Lower lobe of right lung (tissue), 2 donors: ENCODE measurements at regions not wholly inside any gene's neighbourhood (a gene's known extent, or its start where the extent isn't known, plus 50 kb on each side); places are given as distances from the start of the nearest gene placed in this dataset.
A peak's percentile ranks its signal among the peaks of the same experiment; 100 is the strongest.
"Not testable (repeated sequence)": the region's sequence is repeated elsewhere in the genome, so short reads cannot be mapped to it uniquely, and the experiment has no call there.

Experiments
- ATAC-seq, 2 donors: fragments of 200-7000 bp; cut with Tn5 transposase; one replicate each; pipeline ENCODE4 v1.9.1; 2020 to 2022; ENCODE audit warnings: mild to moderate bottlenecking in 2 of 2, moderate library complexity in 2 of 2
- DNase-seq: peaks from one replicate; pipeline ENCODE4 v3.0.0-alpha.2; 2020
- H3K27ac ChIP-seq: fragments of 200-600 bp; one replicate; pipeline ENCODE4 v1.8.0; 2022
- H3K27me3 ChIP-seq: fragments of 200-600 bp; one replicate; pipeline ENCODE4 v1.8.0; 2022; ENCODE audit warnings: low read depth
- H3K36me3 ChIP-seq: fragments of 200-600 bp; one replicate; pipeline ENCODE4 v1.8.0; 2022; ENCODE audit warnings: mild to moderate bottlenecking
- H3K4me1 ChIP-seq: fragments of 200-600 bp; one replicate; pipeline ENCODE4 v1.8.0; 2022
- H3K4me3 ChIP-seq: fragments of 200-600 bp; one replicate; pipeline ENCODE4 v1.8.0; 2022; ENCODE audit warnings: mild to moderate bottlenecking
- H3K9me3 ChIP-seq: fragments of 200-600 bp; one replicate; pipeline ENCODE4 v1.8.0; 2022
- intact Hi-C: fragments of 100-400 bp; cut with DNase I; formaldehyde crosslinking; loops from one replicate; pipeline ENCODE4 v1.11.0; 2022
- TF ChIP-seq, protein P1 (sequence below): fragments of 200-600 bp; IDR thresholded peaks from one replicate; pipeline ENCODE4 v1.8.0; 2022; ENCODE audit warnings: antibody characterized with exemption, mild to moderate bottlenecking
- donor health status: DM: no; HTN: yes; CAD: no; lungs with severe emphysema.

DNA sequence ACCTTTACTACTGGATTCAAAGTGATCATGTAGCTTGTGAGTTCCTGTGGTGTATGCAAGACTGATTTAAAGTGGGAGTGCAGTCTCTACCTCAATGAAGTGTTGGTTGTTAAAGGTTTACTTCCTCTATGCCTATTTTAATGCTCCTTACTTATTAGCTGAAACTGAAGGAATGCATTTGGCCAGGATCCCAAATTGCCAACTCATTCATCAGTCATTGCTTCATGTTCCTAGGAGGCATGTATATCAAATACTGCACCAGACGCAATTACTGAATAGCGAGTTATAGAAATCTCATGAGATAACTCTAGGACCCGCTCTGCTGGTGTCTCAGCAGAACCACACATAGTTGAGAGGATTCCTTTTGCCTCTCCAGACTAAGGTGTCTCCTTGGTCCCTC lies 143.0 kb upstream of the RPS23 start:
- ATAC-seq (peak; percentile 15 to 21), DNase-seq (no peak)
- Histone ChIP-seq H3K9me3 (no peaks in the 10 kb centered on the region), H3K4me3 (no peak overlapping the region), H3K4me1 (peaks cover 35% of the 10 kb centered on the region), H3K27me3 (no peaks in the 10 kb centered on the region), H3K27ac (peak overlapping the region; percentile 46), H3K36me3 (no peaks in the 10 kb centered on the region)
- TF ChIP-seq, protein P1, sequence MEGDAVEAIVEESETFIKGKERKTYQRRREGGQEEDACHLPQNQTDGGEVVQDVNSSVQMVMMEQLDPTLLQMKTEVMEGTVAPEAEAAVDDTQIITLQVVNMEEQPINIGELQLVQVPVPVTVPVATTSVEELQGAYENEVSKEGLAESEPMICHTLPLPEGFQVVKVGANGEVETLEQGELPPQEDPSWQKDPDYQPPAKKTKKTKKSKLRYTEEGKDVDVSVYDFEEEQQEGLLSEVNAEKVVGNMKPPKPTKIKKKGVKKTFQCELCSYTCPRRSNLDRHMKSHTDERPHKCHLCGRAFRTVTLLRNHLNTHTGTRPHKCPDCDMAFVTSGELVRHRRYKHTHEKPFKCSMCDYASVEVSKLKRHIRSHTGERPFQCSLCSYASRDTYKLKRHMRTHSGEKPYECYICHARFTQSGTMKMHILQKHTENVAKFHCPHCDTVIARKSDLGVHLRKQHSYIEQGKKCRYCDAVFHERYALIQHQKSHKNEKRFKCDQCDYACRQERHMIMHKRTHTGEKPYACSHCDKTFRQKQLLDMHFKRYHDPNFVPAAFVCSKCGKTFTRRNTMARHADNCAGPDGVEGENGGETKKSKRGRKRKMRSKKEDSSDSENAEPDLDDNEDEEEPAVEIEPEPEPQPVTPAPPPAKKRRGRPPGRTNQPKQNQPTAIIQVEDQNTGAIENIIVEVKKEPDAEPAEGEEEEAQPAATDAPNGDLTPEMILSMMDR = no peak
- intact Hi-C loops = no loop called here

DNA sequence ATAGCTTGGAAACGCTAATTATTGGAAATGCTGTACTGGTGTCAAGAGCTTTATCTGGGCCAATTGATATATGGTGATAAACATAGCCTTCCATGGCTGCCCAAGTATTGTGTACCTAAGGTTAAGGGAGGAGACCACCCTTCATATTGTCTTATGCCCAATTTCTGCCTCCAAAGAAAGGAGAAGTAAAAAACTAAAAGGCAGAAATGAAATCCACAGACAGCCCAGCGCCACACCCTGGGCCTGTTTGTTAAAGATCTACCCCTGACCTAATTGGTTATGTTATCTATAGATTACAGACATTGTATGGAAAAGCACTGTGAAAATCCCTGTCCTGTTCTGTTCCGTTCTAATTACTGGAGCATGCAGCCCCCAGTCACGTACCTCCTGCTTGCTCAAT lies 142.4 kb upstream of the RPS23 start:
- Histone ChIP-seq H3K27ac (peak overlapping the region; percentile 58), H3K4me1 (peaks cover 30% of the 10 kb centered on the region)
- intact Hi-C loops, H3K27me3 ChIP-seq, H3K4me3 ChIP-seq, H3K36me3 ChIP-seq, ATAC-seq, H3K9me3 ChIP-seq: not testable (repeated sequence)
- DNase-seq = peak; percentile 50

DNA sequence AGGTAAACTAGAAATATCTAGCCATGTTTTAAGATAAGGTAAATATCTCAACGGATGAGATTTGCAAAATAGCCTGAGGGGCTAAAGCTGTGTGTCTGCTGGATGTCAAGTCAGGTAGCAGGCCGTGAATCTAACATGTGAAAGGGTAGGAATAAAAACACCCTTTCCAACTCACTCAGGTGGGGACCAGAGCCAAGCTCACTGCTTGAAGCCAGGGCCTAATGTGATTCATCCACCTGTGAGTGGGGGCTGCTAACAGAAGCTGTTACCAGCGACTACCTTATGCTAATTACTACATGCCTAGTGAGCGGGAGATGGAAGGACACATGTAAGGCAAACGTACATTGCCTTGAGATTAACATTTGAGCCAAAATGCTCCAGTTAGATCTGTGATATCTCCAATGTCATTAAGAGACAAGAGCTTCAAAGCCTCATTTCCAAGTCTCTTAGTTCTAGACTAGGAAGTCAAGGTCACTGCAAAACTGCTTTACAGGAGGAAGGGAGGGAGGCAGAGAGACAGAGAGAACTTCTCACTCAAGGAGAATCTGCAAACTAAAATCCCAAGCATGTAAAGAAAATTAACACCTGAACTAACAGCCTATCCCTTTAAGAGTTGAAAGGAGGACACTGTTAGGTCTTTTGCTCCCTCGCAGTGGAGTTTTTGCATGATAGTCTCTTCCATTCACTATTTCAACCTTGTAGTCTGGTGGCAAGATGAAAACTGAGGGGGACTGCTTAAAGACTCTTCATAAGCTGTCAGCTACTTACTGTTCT lies 141.6 kb upstream of the RPS23 start:
- DNase-seq = no peak
- Histone ChIP-seq H3K27ac (peak overlapping the region; percentile 58), H3K9me3 (no peaks in the 10 kb centered on the region), H3K4me1 (peaks cover 30% of the 10 kb centered on the region), H3K36me3 (no peaks in the 10 kb centered on the region), H3K4me3 (no peak overlapping the region), H3K27me3 (no peaks in the 10 kb centered on the region)
- TF ChIP-seq, protein P1 = no peak
- no peak for ATAC-seq
- intact Hi-C loops = no loop called here

DNA sequence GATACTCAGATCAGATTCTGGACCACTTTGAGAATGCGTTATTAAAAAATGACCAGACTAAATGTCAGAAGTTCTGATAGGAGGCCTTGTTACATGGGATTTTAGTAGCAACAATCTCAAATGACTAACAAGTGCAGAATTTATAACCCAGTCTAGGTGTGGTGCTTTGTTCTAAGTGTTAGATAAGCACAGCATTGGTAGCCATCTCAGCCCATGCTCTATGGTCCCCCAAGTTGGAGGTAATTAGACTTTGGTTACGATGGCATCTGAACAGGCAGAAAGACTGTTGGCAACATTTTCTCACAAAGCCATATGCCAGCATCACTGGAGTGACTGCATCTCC lies 140.4 kb upstream of the RPS23 start:
- TF ChIP-seq, protein P1 = no peak
- no peak for ATAC-seq
- no peak overlapping the region for H3K4me3 ChIP-seq
- intact Hi-C loops = no loop called here
- no peaks in the 10 kb centered on the region for H3K9me3 ChIP-seq
- no peak for DNase-seq
- H3K36me3 ChIP-seq = no peaks in the 10 kb centered on the region
- no peaks in the 10 kb centered on the region for H3K27me3 ChIP-seq
- peaks cover 30% of the 10 kb centered on the region for H3K4me1 ChIP-seq
- H3K27ac ChIP-seq = peak overlapping the region; percentile 47

DNA sequence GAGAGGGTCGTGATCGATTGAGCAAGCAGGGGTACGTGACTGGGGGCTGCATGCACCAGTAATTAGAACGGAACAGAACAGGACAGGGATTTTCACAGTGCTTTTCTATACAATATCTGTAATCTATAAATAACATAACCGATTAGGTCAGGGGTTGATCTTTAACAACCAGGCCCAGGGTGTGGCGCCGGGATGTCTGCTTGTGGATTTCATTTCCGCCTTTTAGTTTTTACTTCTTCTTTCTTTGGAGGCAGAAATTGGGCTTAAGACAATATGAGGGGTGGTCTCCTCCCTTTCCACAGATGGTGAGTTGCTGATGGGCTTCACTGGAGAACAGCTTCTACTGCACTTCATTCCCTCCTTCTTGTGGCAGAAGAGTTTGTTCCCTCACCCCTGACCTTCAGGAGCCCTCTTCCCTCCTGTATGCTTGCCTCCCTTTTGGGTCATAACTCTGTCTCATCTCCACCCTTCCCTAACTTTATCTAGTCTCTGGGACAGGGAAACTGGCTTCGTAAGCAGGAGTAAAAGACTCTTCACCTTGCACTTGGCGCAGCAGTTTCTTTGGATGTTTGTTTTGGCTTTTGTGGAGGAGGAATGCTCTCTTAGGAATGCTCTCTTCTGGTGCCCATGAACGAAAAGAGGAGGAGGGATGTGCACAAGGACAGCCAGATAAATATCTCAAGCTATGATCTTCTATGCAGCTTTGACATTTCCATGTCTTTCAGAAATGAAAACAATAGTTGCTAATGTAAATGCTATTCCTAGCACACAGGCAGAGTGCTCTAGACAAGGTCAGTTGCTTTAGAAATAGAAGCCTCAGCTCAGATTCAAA lies 139.8 kb upstream of the RPS23 start:
- H3K4me1 ChIP-seq = peaks cover 30% of the 10 kb centered on the region
- ATAC-seq = peak in 1 of 2 donors; percentile 22

More for the DNA sequence above, 139.8 kb upstream of the RPS23 start:
- TF ChIP-seq, protein P1 = no peak
- Histone ChIP-seq H3K27me3 (no peaks in the 10 kb centered on the region), H3K27ac (peak overlapping the region; percentile 47), H3K36me3 (no peaks in the 10 kb centered on the region), H3K4me3 (no peak overlapping the region), H3K9me3 (no peaks in the 10 kb centered on the region)
- intact Hi-C loops = no loop called here
- DNase-seq = peak; percentile 69
